Liver (tissue), 8 donors: ENCODE measurements at regions not wholly inside any gene's neighbourhood (a gene's known extent, or its start where the extent isn't known, plus 50 kb on each side); places are given as distances from the start of the nearest gene placed in this dataset.

Experiments
- DNase-seq: peaks from one replicate; pipeline ENCODE4 v3.0.0-alpha.2; 2017; ENCODE audit warnings: low spot score
- H3K27ac ChIP-seq, 2 donors: one replicate each; pipeline ENCODE4 v1.7.0; 2013; ENCODE audit warnings: inconsistent platforms in 2 of 2, low read length in 2 of 2, control low read depth in 1 of 2, low read depth in 1 of 2, mild to moderate bottlenecking in 1 of 2
- H3K27me3 ChIP-seq, 4 donors: one replicate each; pipeline versions ENCODE4 v1.6.1 to v1.7.0; 2013; ENCODE audit warnings: low read length in 3 of 4, inconsistent platforms in 1 of 4, mild to moderate bottlenecking in 1 of 4, moderate library complexity in 1 of 4; ENCODE audit not compliant: control insufficient read depth in 4 of 4, insufficient read depth in 4 of 4
- H3K36me3 ChIP-seq, 4 donors: one replicate each; pipeline versions ENCODE4 v1.6.1 to v1.7.0; 2013; ENCODE audit warnings: low read length in 3 of 4, mild to moderate bottlenecking in 3 of 4, low read depth in 1 of 4, moderate library complexity in 1 of 4; ENCODE audit not compliant: control insufficient read depth in 4 of 4, insufficient read depth in 3 of 4
- H3K4me1 ChIP-seq, 4 donors: one replicate each; pipeline versions ENCODE4 v1.6.1 to v1.7.0; 2013; ENCODE audit warnings: low read length in 3 of 4, mild to moderate bottlenecking in 3 of 4, moderate library complexity in 1 of 4; ENCODE audit not compliant: control insufficient read depth in 4 of 4, insufficient read depth in 4 of 4
- H3K4me3 ChIP-seq, 3 donors: one replicate each; pipeline versions ENCODE4 v1.6.1 to v1.7.0; 2013; ENCODE audit warnings: low read length in 3 of 3, control low read depth in 1 of 3, low read depth in 1 of 3, mild to moderate bottlenecking in 1 of 3
- H3K9ac ChIP-seq, 2 donors: one replicate each; pipeline ENCODE4 v1.7.0; 2013; ENCODE audit warnings: low read length in 2 of 2, mild to moderate bottlenecking in 2 of 2, moderate library complexity in 2 of 2, control low read depth in 1 of 2, low read depth in 1 of 2
- H3K9me3 ChIP-seq, 4 donors: one replicate each; pipeline versions ENCODE4 v1.6.1 to v1.7.0; 2013; ENCODE audit warnings: low read length in 3 of 4; ENCODE audit not compliant: control insufficient read depth in 4 of 4
- ATF3 ChIP-seq: IDR thresholded peaks from 2 replicates; pipeline ENCODE4 v1.6.1; 2016; ENCODE audit warnings: antibody characterized with exemption
- CTCF ChIP-seq: fragments of 150-350 bp; IDR thresholded peaks from 2 replicates; pipeline ENCODE4 v1.5.1; 2017; ENCODE audit warnings: improper control_type of control experiment, low read depth, low read length; ENCODE audit not compliant: missing input control
- EGR1 ChIP-seq, 2 donors: IDR thresholded peaks; 2 replicates each; pipeline ENCODE4 v1.6.1; 2016 to 2018; ENCODE audit warnings: antibody characterized with exemption in 2 of 2, low read depth in 2 of 2
- FOXA1 ChIP-seq: IDR thresholded peaks from 2 replicates; pipeline ENCODE4 v1.6.1; 2016; ENCODE audit warnings: antibody characterized with exemption
- FOXA2 ChIP-seq: IDR thresholded peaks from 2 replicates; pipeline ENCODE4 v1.6.1; 2016; ENCODE audit warnings: antibody characterized with exemption
- GABPA ChIP-seq, 2 donors: IDR thresholded peaks in 1 of 2; conservative IDR thresholded peaks in 1 of 2; 2 replicates each; pipeline ENCODE4 v1.6.1; 2016; ENCODE audit warnings: antibody characterized with exemption in 2 of 2, mild to moderate bottlenecking in 1 of 2, moderate library complexity in 1 of 2
- HNF4A ChIP-seq, 2 donors: conservative IDR thresholded peaks; 2 replicates each; pipeline ENCODE4 v1.6.1; 2016; ENCODE audit warnings: antibody characterized with exemption in 2 of 2, mild to moderate bottlenecking in 2 of 2
- HNF4G ChIP-seq: IDR thresholded peaks from 2 replicates; pipeline ENCODE4 v1.6.1; 2016; ENCODE audit warnings: antibody characterized with exemption
- JUND ChIP-seq, 2 donors: IDR thresholded peaks; 2 replicates each; pipeline ENCODE4 v1.6.1; 2016; ENCODE audit warnings: antibody characterized with exemption in 2 of 2
- NR2F2 ChIP-seq: IDR thresholded peaks from 2 replicates; pipeline ENCODE4 v1.6.1; 2016; ENCODE audit warnings: antibody characterized with exemption
- RAD21 ChIP-seq, 2 donors: IDR thresholded peaks; 2 replicates each; pipeline ENCODE4 v1.6.1; 2016; ENCODE audit warnings: antibody characterized with exemption in 2 of 2, mild to moderate bottlenecking in 2 of 2
- RXRA ChIP-seq, 2 donors: IDR thresholded peaks; 2 replicates each; pipeline ENCODE4 v1.6.1; 2017 to 2018; ENCODE audit warnings: antibody characterized with exemption in 2 of 2, mild to moderate bottlenecking in 1 of 2
- SP1 ChIP-seq: IDR thresholded peaks from 2 replicates; pipeline ENCODE4 v1.6.1; 2018; ENCODE audit warnings: antibody characterized with exemption, mild to moderate bottlenecking
- TAF1 ChIP-seq: conservative IDR thresholded peaks from 2 replicates; pipeline ENCODE4 v1.6.1; 2016; ENCODE audit warnings: antibody characterized with exemption, mild to moderate bottlenecking
- YY1 ChIP-seq: IDR thresholded peaks from 2 replicates; pipeline ENCODE4 v1.6.1; 2016; ENCODE audit warnings: antibody characterized with exemption, mild to moderate bottlenecking
- ZBTB33 ChIP-seq: IDR thresholded peaks from 2 replicates; pipeline ENCODE4 v1.6.1; 2016; ENCODE audit warnings: antibody characterized with exemption
- WGBS: extraction: QIAGEN DNeasy Blood & Tissue Kit; methylation state at CpG from one replicate; pipeline ENCODE4 v1.1.7; 2013; 5-methylcytosine and 5-hydroxymethylcytosine counted together
- TF ChIP-seq, protein P1 (sequence below): IDR thresholded peaks from 2 replicates; pipeline ENCODE4 v1.6.1; 2016; ENCODE audit warnings: antibody characterized with exemption
- TF ChIP-seq, protein P2 (sequence below): IDR thresholded peaks from 2 replicates; pipeline ENCODE4 v1.6.1; 2016; ENCODE audit warnings: antibody characterized with exemption, mild to moderate bottlenecking
- donor health status: healthy.
- donor health status: healthy.
- donor health status: healthy.
- donor health status: healthy.
- donor health status: healthy.

- peaks cover 0 to 6% (median 3%) of the 10 kb centered on the region in 4 donors for H3K9me3 ChIP-seq
- H3K36me3 ChIP-seq, result no peaks in the 10 kb centered on the region
- DNase-seq, result no peak
- TF ChIP-seq YY1 (no peak), EGR1 (IDR thresholded peaks at IDR 0.05; ENCODE audit: low read depth in 2 of 2) (no peak), RXRA (IDR thresholded peaks at IDR 0.05) (no peak), SP1 (no peak), FOXA1 (no peak), HNF4A (conservative IDR thresholded peaks at IDR 0.05) (no peak), ZBTB33 (no peak), TAF1 (no peak), RAD21 (IDR thresholded peaks at IDR 0.05) (no peak), CTCF (no peak), FOXA2 (no peak), NR2F2 (no peak), ATF3 (no peak), GABPA (IDR thresholded peaks at IDR 0.05 in 1 of 2, conservative IDR thresholded peaks at IDR 0.05 in 1 of 2) (no peak), JUND (IDR thresholded peaks at IDR 0.05) (no peak), HNF4G (no peak)
- TF ChIP-seq, protein P1, sequence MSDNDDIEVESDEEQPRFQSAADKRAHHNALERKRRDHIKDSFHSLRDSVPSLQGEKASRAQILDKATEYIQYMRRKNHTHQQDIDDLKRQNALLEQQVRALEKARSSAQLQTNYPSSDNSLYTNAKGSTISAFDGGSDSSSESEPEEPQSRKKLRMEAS, result no peak
- TF ChIP-seq, protein P2, sequence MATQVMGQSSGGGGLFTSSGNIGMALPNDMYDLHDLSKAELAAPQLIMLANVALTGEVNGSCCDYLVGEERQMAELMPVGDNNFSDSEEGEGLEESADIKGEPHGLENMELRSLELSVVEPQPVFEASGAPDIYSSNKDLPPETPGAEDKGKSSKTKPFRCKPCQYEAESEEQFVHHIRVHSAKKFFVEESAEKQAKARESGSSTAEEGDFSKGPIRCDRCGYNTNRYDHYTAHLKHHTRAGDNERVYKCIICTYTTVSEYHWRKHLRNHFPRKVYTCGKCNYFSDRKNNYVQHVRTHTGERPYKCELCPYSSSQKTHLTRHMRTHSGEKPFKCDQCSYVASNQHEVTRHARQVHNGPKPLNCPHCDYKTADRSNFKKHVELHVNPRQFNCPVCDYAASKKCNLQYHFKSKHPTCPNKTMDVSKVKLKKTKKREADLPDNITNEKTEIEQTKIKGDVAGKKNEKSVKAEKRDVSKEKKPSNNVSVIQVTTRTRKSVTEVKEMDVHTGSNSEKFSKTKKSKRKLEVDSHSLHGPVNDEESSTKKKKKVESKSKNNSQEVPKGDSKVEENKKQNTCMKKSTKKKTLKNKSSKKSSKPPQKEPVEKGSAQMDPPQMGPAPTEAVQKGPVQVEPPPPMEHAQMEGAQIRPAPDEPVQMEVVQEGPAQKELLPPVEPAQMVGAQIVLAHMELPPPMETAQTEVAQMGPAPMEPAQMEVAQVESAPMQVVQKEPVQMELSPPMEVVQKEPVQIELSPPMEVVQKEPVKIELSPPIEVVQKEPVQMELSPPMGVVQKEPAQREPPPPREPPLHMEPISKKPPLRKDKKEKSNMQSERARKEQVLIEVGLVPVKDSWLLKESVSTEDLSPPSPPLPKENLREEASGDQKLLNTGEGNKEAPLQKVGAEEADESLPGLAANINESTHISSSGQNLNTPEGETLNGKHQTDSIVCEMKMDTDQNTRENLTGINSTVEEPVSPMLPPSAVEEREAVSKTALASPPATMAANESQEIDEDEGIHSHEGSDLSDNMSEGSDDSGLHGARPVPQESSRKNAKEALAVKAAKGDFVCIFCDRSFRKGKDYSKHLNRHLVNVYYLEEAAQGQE, result no peak
- H3K4me1 ChIP-seq, result peaks cover 0 to 7% (median 2%) of the 10 kb centered on the region in 4 donors
- H3K27ac ChIP-seq, result no peak overlapping the region
- H3K27me3 ChIP-seq, result no peaks in the 10 kb centered on the region
- H3K9ac ChIP-seq, result no peak overlapping the region
- no peak overlapping the region for H3K4me3 ChIP-seq
- 84% methylated on average over 3 of the region's 3 CpGs for WGBS
Observed at GRCh38 chr2:193469251-193469650, 1274.5 kb upstream of the TMEFF2 start.
